ENCODE measurements at regions not wholly inside any gene's neighbourhood (a gene's known extent, or its start where the extent isn't known, plus 50 kb on each side); places are given as distances from the start of the nearest gene placed in this dataset.
A peak's percentile ranks its signal among the peaks of the same experiment; 100 is the strongest.
"Not testable (repeated sequence)": the region's sequence is repeated elsewhere in the genome, so short reads cannot be mapped to it uniquely, and the experiment has no call there.

- DNase-seq (ENCODE audit: extremely low read depth in 1 of 11, low read depth in 9 of 11, low spot score in 4 of 11) = no peak
Observed at GRCh38 chr6:22732176-22732970, 163.0 kb downstream of the HDGFL1 start.

- no peak for DNase-seq (ENCODE audit: extremely low read depth in 1 of 11, low read depth in 9 of 11, low spot score in 4 of 11)
Observed at GRCh38 chr6:22736740-22737139, 167.4 kb downstream of the HDGFL1 start.

- peak in 8 of 11 donors; percentile 45 to 74 (median 56) for DNase-seq (ENCODE audit: extremely low read depth in 1 of 11, low read depth in 9 of 11, low spot score in 4 of 11)
Observed at GRCh38 chr6:22737331-22737730, 168.0 kb downstream of the HDGFL1 start.

- DNase-seq (ENCODE audit: extremely low read depth in 1 of 11, low read depth in 9 of 11, low spot score in 4 of 11) = no peak
Observed at GRCh38 chr6:22738194-22738593, 168.8 kb downstream of the HDGFL1 start.

- no peak for DNase-seq (ENCODE audit: extremely low read depth in 1 of 11, low read depth in 9 of 11, low spot score in 4 of 11)
Observed at GRCh38 chr6:22747571-22747970, 178.2 kb downstream of the HDGFL1 start.

- no peak for DNase-seq (ENCODE audit: extremely low read depth in 1 of 11, low read depth in 9 of 11, low spot score in 4 of 11)
Observed at GRCh38 chr6:22748681-22749080, 179.3 kb downstream of the HDGFL1 start.

- no peak for DNase-seq (ENCODE audit: extremely low read depth in 1 of 11, low read depth in 9 of 11, low spot score in 4 of 11)
Observed at GRCh38 chr6:22749696-22750095, 180.3 kb downstream of the HDGFL1 start.

GRCh38 chr6:22751223-22751622, 181.9 kb downstream of the HDGFL1 start:
- no peak for DNase-seq (ENCODE audit: extremely low read depth in 1 of 11, low read depth in 9 of 11, low spot score in 4 of 11)

- DNase-seq (ENCODE audit: extremely low read depth in 1 of 11, low read depth in 9 of 11, low spot score in 4 of 11) = no peak
Observed at GRCh38 chr6:22752522-22752921, 183.2 kb downstream of the HDGFL1 start.

- DNase-seq (ENCODE audit: extremely low read depth in 1 of 11, low read depth in 9 of 11, low spot score in 4 of 11) = no peak
Observed at GRCh38 chr6:22754061-22754460, 184.7 kb downstream of the HDGFL1 start.

GRCh38 chr6:22755605-22756004, 186.2 kb downstream of the HDGFL1 start:
- no peak for DNase-seq (ENCODE audit: extremely low read depth in 1 of 11, low read depth in 9 of 11, low spot score in 4 of 11)

- no peak for DNase-seq (ENCODE audit: extremely low read depth in 1 of 11, low read depth in 9 of 11, low spot score in 4 of 11)
Observed at GRCh38 chr6:22756365-22756764, 187.0 kb downstream of the HDGFL1 start.

- no peak for DNase-seq (ENCODE audit: extremely low read depth in 1 of 11, low read depth in 9 of 11, low spot score in 4 of 11)
Observed at GRCh38 chr6:22764496-22764895, 195.1 kb downstream of the HDGFL1 start.

GRCh38 chr6:22765015-22765414, 195.6 kb downstream of the HDGFL1 start:
- no peak for DNase-seq (ENCODE audit: extremely low read depth in 1 of 11, low read depth in 9 of 11, low spot score in 4 of 11)

- no peak for DNase-seq (ENCODE audit: extremely low read depth in 1 of 11, low read depth in 9 of 11, low spot score in 4 of 11)
Observed at GRCh38 chr6:22766979-22767378, 197.6 kb downstream of the HDGFL1 start.

- DNase-seq (ENCODE audit: extremely low read depth in 1 of 11, low read depth in 9 of 11, low spot score in 4 of 11) = no peak
Observed at GRCh38 chr6:22770054-22770453, 200.7 kb downstream of the HDGFL1 start.

- no peak for DNase-seq (ENCODE audit: extremely low read depth in 1 of 11, low read depth in 9 of 11, low spot score in 4 of 11)
Observed at GRCh38 chr6:22774129-22774528, 204.8 kb downstream of the HDGFL1 start.

GRCh38 chr6:22778438-22778837, 209.1 kb downstream of the HDGFL1 start:
- not testable (repeated sequence) for DNase-seq (ENCODE audit: extremely low read depth in 1 of 11, low read depth in 9 of 11, low spot score in 4 of 11)

GRCh38 chr6:22779062-22779461, 209.7 kb downstream of the HDGFL1 start:
- DNase-seq (ENCODE audit: extremely low read depth in 1 of 11, low read depth in 9 of 11, low spot score in 4 of 11) = no peak

- DNase-seq (ENCODE audit: extremely low read depth in 1 of 11, low read depth in 9 of 11, low spot score in 4 of 11) = peak in 10 of 11 donors; percentile 6 to 46 (median 26)
Observed at GRCh38 chr6:22783931-22784330, 214.6 kb downstream of the HDGFL1 start.
